HG03045 (cell line): ENCODE measurements at regions not wholly inside any gene's neighbourhood (a gene's known extent, or its start where the extent isn't known, plus 50 kb on each side); places are given as distances from the start of the nearest gene placed in this dataset.

Source experiments
- ATAC-seq: cut with Tn5 transposase; IDR thresholded peaks from one replicate; pipeline ENCODE4 v1.9.1; 2021; ENCODE audit warnings: mild to moderate bottlenecking, moderate library complexity; ENCODE audit not compliant: unreplicated experiment

GRCh38 chr15:38042707-38043445 is 108.4 kb downstream of the TMCO5A start:
- no peak for ATAC-seq

- no peak for ATAC-seq
These were observed 112.0 kb downstream of the TMCO5A start for GRCh38 chr15:38046257-38047051.

GRCh38 chr15:38048001-38048455 is 113.6 kb downstream of the TMCO5A start:
- no peak for ATAC-seq

- ATAC-seq = no peak
These were observed 115.5 kb downstream of the TMCO5A start for GRCh38 chr15:38049891-38050290.

GRCh38 chr15:38050529-38051448 is 116.3 kb downstream of the TMCO5A start:
- ATAC-seq = no peak

GRCh38 chr15:38053205-38053604 is 118.8 kb downstream of the TMCO5A start:
- no peak for ATAC-seq

GRCh38 chr15:38053776-38054175 is 119.3 kb downstream of the TMCO5A start:
- no peak for ATAC-seq

- ATAC-seq = no peak
These were observed 120.0 kb downstream of the TMCO5A start for GRCh38 chr15:38054488-38054887.

- no peak for ATAC-seq
These were observed 124.2 kb downstream of the TMCO5A start for GRCh38 chr15:38058596-38059075.

GRCh38 chr15:38059665-38060064 is 125.2 kb downstream of the TMCO5A start:
- no peak for ATAC-seq

GRCh38 chr15:38061856-38062649 is 127.6 kb downstream of the TMCO5A start:
- ATAC-seq = no peak

- ATAC-seq = no peak
These were observed 128.3 kb downstream of the TMCO5A start for GRCh38 chr15:38062696-38063095.

- ATAC-seq = no peak
These were observed 131.4 kb downstream of the TMCO5A start for GRCh38 chr15:38065721-38066345.

- no peak for ATAC-seq
These were observed 132.2 kb downstream of the TMCO5A start for GRCh38 chr15:38066612-38067011.

GRCh38 chr15:38068626-38069391 is 134.4 kb downstream of the TMCO5A start:
- peak; percentile 79 for ATAC-seq

- no peak for ATAC-seq
These were observed 135.1 kb downstream of the TMCO5A start for GRCh38 chr15:38069511-38070011.

- no peak for ATAC-seq
These were observed 136.3 kb downstream of the TMCO5A start for GRCh38 chr15:38070778-38071177.

- no peak for ATAC-seq
These were observed 137.0 kb downstream of the TMCO5A start for GRCh38 chr15:38071211-38071972.
